NCI-H1092 treated with DMSO at 0.1 percent for 48 hours (cell line): ENCODE measurements at regions not wholly inside any gene's neighbourhood (a gene's known extent, or its start where the extent isn't known, plus 50 kb on each side); places are given as distances from the start of the nearest gene placed in this dataset.

Experiments used
- DNase-seq: peaks from one replicate; lab custom pipeline; 2025; lab: John Stamatoyannopoulos, UW

GRCh38 chr20:52490711-52491430 lies 299.3 kb upstream of the ZFP64 start:
- DNase-seq: no peak

- no peak for DNase-seq
Measured at GRCh38 chr20:52484438-52484837, 292.9 kb upstream of the ZFP64 start.

DNA sequence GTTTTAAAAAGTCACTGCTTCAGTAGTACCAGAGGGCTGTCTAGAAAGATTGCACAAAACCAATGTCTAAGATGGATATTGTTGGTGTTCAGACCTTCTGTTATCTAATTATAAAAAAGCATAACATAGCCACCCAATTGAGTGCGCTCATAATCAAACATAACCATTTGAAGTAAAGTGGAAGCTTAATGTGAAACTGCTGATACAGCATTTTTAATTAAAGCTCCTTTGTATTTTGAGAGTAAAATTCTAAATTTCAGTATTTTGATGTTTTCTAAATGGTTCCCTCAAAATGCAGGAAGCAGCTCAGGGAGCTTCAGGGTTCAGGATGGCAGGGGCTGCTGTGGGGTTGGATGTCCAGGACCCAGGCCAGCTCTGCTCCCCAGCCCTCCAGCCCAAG lies 291.8 kb upstream of the ZFP64 start:
- no peak for DNase-seq

GRCh38 chr20:52482044-52482443 lies 290.5 kb upstream of the ZFP64 start:
- no peak for DNase-seq

DNA sequence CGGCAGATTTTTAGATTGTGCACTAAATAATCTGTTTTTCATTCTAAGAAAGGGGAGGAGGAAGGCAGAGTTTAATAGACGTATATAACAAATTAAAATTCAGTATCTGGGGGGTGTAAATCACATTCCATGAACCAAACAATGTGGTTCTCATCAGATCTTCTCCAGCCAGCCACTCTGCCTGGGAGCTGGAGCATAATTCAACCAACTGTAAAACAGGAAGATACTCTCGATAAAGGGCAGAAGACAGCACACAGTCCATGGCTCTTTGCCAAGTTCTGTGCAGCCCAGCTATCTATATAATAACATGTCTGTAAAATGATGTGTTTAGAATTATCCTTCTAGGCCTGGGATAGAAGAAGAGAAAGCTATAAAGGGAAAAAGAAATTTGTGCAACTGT lies 289.9 kb upstream of the ZFP64 start:
- no peak for DNase-seq

DNA sequence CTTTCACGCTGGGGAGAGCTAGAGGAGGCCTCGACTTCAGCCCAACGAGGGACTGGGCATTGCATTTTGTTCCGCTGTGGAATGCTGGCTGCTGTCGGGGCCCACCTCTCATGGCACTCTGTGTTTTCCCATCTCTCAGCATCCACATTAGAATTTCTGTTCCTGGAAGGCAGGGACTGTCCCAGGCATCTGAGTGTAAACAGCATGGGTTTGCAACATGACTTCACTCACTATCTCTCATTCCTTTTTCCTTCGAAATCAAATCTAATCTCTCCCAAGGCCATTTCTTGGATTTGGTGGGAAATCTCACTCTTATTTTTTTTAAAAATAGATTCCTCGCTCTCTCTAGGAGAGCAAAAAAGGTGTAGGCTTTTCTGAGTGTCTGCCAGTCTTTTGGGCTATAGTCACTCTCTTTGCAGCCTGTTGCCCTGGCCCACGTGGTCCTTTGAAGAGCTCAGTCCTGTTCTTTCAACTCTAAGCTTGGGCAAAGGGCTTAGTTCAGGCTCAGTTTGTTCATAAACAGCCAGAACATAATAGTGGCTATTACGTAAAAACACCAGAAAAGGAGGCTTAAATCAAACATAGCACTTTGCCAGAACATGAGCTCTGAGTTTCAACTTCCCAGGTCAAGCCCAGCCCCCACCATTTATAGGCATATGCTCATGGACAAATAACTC lies 284.6 kb upstream of the ZFP64 start:
- no peak for DNase-seq

DNA sequence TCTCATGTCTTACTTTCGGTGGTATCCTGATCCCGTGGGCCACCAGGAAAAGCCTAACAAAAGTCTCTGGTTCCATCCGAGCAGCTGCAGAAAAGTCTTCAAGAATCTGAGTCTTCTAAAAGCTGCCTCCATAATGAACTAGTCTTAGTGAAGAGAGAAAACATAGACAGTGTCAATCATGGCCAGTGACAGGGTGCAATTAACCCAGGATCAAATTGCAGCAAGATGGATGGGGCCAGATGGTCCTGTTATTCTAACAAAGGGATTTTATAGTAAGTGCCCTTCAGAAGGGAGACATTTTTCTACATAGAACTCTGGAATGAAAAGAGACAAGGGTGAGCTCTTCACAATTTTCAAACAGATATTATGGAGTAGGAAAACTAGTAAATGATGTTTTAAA lies 281.6 kb upstream of the ZFP64 start:
- no peak for DNase-seq

DNA sequence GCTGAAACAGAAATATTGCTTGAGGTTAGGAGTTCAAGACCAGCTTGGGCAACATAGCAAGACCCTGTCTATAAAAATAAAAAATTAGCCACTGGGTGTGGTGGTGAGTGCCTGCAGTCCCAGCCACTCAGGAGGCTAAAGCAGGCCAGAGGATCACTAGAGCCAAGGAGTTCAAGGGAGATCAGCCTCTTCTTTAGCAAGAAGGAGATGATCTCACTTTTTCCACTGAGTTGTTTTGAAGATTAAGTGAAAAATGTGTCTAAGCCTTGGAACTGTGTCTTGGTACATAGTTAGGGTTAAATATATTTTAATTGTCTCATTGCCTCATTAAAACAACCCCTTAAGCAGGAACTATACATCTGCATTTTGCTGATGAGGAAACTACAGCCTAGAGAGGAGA lies 279.0 kb upstream of the ZFP64 start:
- no peak for DNase-seq

DNA sequence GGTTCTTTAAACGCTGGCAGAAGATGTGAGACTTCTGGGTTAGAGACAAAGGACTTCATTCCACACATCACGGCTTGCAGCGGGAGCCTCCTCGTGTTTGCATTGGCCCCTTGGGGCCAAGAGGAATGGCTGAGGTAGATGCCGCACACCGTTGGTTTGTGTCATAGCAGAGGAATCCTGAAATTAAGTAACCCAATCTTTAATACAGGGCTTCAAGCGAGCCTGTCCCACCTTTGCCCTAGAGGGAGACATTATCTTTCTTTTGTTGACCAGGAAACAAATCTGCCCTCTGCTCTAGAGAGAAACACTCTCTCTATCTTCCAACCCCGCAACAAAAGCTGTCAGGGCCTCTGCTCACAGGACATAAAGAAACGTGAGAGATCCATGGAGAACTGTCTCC lies 277.5 kb upstream of the ZFP64 start:
- no peak for DNase-seq

DNA sequence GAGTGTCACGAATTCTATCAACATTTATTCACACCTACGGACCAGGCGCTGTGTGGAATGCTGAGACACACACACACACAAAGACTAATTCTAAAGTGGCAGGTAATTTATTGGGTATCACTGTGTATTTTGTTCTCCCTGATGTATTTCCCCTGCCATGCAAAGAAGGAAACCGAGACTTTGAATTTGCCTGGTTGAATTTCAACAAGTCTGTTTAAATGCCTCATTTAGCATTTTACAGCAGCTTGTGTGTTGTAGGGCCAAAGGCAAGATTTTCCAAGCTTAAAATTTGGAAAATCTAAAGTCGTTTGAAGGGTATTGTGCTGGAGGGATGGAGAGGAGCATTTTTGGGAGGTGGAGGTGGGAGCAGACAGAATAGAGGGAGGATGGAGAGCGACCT lies 274.4 kb upstream of the ZFP64 start:
- no peak for DNase-seq

- no peak for DNase-seq
Measured at GRCh38 chr20:52461582-52461981, 270.0 kb upstream of the ZFP64 start.

GRCh38 chr20:52459150-52459549 lies 267.6 kb upstream of the ZFP64 start:
- no peak for DNase-seq

DNA sequence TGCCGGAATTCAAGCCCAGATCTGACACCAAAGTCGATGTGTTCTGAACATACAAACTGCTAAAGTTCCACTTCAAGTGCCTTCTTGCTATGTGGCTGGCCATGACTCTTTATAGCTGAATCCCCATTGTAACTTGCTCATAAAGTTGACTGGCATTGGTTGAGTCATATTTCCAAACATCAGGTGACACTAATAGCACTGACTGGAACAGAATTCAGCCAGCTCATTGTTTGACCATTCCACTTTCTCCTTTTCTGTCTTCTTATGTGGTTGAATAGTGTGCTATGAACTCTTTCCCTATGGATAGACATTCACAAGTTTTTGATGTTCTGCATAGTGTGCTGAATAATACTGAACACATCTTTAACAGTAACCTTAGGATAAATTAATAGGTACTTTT lies 266.2 kb upstream of the ZFP64 start:
- DNase-seq: no peak

- no peak for DNase-seq
Measured at GRCh38 chr20:52454660-52455059, 263.1 kb upstream of the ZFP64 start.

DNA sequence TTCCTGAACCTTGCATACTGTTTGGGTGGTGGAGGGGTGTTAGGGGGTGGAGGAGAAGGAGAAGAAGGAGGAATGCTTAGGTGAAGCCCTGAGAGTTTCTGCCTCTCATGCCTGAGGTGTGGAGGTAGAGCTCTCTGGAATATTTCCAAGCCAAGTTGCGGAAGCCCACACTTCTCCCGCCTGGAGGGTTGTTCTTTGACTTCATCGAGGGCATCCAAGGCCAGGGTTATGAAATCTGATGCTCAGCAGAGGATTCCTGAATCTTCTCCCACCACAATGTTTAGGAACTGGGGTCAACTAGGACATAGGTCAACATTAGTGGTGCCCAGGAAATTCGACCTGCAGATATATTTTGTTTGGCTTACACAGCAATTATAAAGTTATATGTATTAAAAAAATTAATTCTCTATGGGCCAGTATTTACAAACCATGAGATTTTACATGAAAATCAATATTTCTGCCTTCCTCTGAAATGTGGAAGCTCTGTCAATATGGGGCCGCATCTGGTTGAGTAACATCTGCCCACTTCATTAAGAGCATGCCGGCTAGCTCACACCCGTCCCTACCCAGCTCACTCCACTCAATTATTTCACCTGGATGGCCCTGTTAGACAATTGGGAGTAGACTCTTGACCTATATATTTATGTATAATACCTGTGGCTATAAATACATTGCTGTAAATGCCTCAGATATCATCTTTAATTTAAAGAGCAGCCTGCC lies 257.1 kb upstream of the ZFP64 start:
- DNase-seq: no peak

DNA sequence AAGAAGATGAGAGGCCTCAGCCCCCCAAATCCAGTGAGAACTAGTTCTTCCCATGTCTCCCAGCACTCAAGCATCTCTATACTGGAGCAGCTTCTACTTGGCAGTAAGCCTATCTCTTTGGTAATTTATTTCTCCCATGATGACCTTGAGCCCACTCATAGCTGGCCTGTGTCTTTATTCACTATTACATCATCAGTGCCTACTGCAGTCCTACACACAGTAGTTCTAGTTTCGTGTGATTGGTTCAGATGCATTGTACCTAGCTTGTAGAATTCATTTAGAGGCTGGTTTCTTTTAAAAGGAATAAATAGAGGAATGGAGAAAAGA lies 255.6 kb upstream of the ZFP64 start:
- DNase-seq: no peak

GRCh38 chr20:52446421-52447224 lies 255.0 kb upstream of the ZFP64 start:
- no peak for DNase-seq

- no peak for DNase-seq
Measured at GRCh38 chr20:52444455-52444854, 252.9 kb upstream of the ZFP64 start.

GRCh38 chr20:52443874-52444273 lies 252.3 kb upstream of the ZFP64 start:
- no peak for DNase-seq

DNA sequence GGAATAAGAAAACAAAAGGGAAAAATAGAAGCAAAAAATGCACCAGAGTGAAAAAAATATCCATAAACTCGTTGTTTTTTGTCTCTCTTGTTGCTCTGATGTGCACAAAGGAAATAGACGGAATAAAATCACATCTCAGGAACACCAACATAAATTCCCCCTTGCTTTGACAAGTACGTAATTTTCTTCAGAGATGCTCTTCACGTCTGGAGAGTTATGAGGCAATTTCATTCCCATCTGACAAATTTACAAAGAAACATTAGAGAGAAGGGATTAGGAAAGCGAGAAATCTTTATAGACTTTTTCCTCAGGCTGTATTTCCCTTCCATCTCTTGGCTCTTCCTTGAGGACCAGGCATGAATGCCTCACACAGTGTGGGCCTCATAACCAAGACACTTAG lies 250.1 kb upstream of the ZFP64 start:
- no peak for DNase-seq

- no peak for DNase-seq
Measured at GRCh38 chr20:52439375-52439774, 247.8 kb upstream of the ZFP64 start.

- no peak for DNase-seq
Measured at GRCh38 chr20:52438326-52438963, 246.9 kb upstream of the ZFP64 start.
